Muscle layer of colon (tissue), 2 donors: ENCODE measurements at regions not wholly inside any gene's neighbourhood (a gene's known extent, or its start where the extent isn't known, plus 50 kb on each side); places are given as distances from the start of the nearest gene placed in this dataset.

ENCODE experiments used
- H3K27ac ChIP-seq: one replicate; pipeline ENCODE4 v1.7.0; 2013; ENCODE audit warnings: low read depth, mild to moderate bottlenecking, low read length, moderate library complexity
- H3K27me3 ChIP-seq, 2 donors: one replicate each; pipeline ENCODE4 v1.7.0; 2013; ENCODE audit warnings: low read length in 2 of 2, mild to moderate bottlenecking in 2 of 2; ENCODE audit not compliant: insufficient read depth in 2 of 2, control insufficient read depth in 1 of 2
- H3K36me3 ChIP-seq: one replicate; pipeline ENCODE4 v1.7.0; 2013; ENCODE audit warnings: mild to moderate bottlenecking, low read length; ENCODE audit not compliant: insufficient read depth
- H3K4me1 ChIP-seq: one replicate; pipeline ENCODE4 v1.7.0; 2013; ENCODE audit warnings: mild to moderate bottlenecking, low read length; ENCODE audit not compliant: insufficient read depth
- H3K4me3 ChIP-seq, 2 donors: one replicate each; pipeline ENCODE4 v1.7.0; 2013; ENCODE audit warnings: low read length in 2 of 2, low read depth in 1 of 2, mild to moderate bottlenecking in 1 of 2, moderate library complexity in 1 of 2
- H3K9ac ChIP-seq: one replicate; pipeline ENCODE4 v1.7.0; 2013; ENCODE audit warnings: low read length
- H3K9me3 ChIP-seq: one replicate; pipeline ENCODE4 v1.7.0; 2013; ENCODE audit warnings: mild to moderate bottlenecking, low read length
- donor health status: abdominal sarcoma.
- donor health status: Adenocarcinoma of cecum.

DNA sequence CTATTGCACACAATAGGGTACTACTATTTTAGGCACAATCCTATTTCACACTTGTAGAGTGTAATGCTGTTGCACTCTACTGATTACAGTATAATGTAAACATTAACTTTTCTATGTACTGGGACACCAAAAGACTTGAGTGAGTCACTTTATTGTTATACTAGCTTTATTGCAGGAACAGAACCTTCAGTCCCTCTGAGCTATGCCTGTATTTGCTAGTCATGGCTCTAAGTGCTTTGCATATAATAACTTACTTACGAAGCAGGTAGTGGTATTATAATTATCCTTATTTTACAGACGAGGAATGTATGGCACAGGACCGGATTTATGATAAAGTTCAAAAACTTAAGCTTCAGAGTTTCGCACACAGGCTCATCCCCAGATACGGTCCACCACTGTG, 106.6 kb upstream of the SLC6A6 start:
- no peaks in the 10 kb centered on the region for H3K36me3 ChIP-seq
- H3K27ac ChIP-seq, result peak overlapping the region; percentile 34
- no peak overlapping the region for H3K9ac ChIP-seq
- no peaks in the 10 kb centered on the region for H3K27me3 ChIP-seq
- H3K9me3 ChIP-seq, result no peaks in the 10 kb centered on the region
- H3K4me1 ChIP-seq, result peaks cover 14% of the 10 kb centered on the region
- H3K4me3 ChIP-seq, result no peak overlapping the region

DNA sequence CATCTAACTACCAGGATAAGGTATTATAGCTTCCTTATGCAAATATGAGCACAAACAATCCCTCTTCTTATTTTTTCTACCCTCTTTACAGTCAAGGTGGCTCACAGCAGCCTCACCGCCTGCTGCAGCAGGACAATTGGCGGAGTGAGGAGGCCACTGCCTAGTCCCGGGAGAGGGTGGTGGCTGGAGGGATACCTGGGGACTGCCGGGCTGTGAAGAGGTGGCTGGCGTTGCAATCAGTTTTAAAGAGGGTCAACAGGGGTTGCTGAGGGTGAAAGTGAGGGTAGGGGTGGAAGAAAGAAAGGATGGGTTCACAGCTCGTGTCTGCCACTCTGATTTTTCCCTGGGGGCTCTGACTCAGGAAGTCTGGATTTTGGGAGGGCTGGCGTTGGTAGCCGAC, 105.1 kb upstream of the SLC6A6 start:
- H3K36me3 ChIP-seq, result no peaks in the 10 kb centered on the region
- no peaks in the 10 kb centered on the region for H3K9me3 ChIP-seq
- H3K4me3 ChIP-seq, result no peak overlapping the region
- H3K9ac ChIP-seq, result no peak overlapping the region
- H3K27me3 ChIP-seq, result no peaks in the 10 kb centered on the region
- H3K4me1 ChIP-seq, result peaks cover 14% of the 10 kb centered on the region
- H3K27ac ChIP-seq, result peak overlapping the region; percentile 90

DNA sequence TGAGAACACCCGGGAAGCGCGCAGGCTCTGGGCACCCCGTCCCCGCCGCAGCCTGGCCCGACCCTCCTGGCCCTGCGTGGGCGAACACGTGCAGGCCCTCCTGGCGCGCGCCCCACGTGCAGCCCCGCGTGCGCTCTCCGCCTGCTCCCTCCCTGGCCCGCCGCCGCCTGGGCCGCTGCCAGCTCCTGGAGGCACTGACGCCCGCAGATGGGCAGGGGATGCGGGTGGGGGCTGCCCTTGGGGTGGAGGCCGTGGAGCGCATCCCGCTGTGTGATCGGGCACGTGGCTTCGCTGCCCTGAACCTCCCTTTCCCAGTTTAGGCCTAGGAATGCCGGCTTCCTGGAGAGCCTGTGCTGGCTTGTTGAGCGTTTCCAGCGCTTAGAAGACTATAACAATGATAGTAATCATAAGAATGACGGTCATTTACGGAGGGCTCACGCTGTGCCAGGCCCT, 104.6 kb upstream of the SLC6A6 start:
- Histone ChIP-seq H3K27ac (peak overlapping the region; percentile 90), H3K27me3 (no peaks in the 10 kb centered on the region), H3K4me1 (peaks cover 14% of the 10 kb centered on the region), H3K9ac (no peak overlapping the region), H3K9me3 (no peaks in the 10 kb centered on the region), H3K4me3 (no peak overlapping the region), H3K36me3 (no peaks in the 10 kb centered on the region)

DNA sequence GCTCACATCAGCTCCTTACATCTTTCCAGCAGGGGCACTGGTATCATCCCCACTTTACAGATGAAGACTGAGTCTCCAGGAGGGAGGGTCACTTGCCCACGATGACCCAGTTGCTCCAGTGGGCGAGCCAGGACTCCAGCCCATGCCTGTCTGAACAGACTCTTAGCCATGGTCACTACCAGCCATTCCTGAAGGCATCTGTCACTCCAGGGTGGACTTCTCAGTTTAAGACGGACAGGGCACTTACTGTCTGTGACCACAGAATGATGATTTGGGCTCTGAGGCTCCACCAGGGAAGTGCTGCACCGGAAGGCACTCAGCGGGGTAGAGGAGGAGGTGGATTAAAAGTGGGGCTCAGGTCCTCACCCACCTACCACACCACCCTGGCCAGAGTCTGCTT, 104.0 kb upstream of the SLC6A6 start:
- no peak overlapping the region for H3K9ac ChIP-seq
- no peaks in the 10 kb centered on the region for H3K36me3 ChIP-seq
- no peak overlapping the region for H3K4me3 ChIP-seq
- H3K27me3 ChIP-seq, result no peaks in the 10 kb centered on the region
- H3K9me3 ChIP-seq, result no peaks in the 10 kb centered on the region
- peak overlapping the region; percentile 66 for H3K27ac ChIP-seq
- peaks cover 14% of the 10 kb centered on the region for H3K4me1 ChIP-seq

DNA sequence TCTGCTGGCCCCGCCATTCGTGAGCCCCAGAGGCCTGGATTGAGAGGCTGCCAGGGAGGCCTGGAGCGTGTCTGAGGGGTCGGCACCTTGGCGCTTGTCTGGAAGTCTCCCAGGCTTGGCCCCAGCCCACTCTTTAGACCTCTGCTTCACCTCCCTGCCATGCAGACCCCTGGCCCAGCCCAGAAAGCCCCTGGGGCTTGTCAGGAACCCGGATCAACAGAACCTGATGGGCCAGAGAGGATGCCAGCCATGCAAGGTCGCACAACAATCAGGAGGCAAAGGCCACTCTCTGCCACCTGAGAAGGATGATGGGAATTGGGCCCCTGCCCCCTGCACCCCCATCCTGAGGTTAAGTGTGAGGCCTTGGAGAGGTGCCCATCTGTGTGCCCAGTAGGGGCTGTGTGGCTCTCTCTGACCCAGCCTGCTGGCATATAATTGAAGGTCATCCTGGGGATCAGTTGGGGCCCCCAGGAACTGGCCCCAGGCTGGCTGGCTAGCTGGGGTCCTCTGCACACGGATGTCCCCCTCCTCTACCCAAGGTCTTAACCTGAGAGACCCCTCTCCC, 103.3 kb upstream of the SLC6A6 start:
- Histone ChIP-seq H3K36me3 (no peaks in the 10 kb centered on the region), H3K27ac (peak overlapping the region; percentile 66), H3K4me1 (peaks cover 17% of the 10 kb centered on the region), H3K4me3 (no peak overlapping the region), H3K27me3 (no peaks in the 10 kb centered on the region), H3K9me3 (no peaks in the 10 kb centered on the region), H3K9ac (no peak overlapping the region)

DNA sequence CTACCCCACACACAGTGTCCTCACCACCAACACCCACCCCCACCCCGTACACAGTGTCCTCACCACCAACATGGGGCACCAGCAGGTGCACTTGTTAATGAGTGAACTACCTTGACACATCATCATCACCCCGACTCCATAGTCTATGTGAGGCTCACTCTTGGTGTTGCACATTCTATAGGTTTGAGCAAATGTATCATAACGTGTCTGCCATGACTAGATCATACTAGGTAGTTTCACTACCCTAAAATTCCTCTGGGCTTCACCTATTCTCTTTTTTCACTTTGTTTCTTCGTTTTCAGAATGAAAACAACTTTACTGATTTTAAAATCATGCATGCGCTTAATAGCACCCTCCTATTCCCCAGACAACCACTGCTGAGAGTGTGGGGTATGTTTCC, 102.6 kb upstream of the SLC6A6 start:
- H3K9ac ChIP-seq, result no peak overlapping the region
- no peak overlapping the region for H3K4me3 ChIP-seq
- H3K9me3 ChIP-seq, result no peaks in the 10 kb centered on the region
- H3K27ac ChIP-seq, result no peak overlapping the region
- peaks cover 23% of the 10 kb centered on the region for H3K4me1 ChIP-seq
- no peaks in the 10 kb centered on the region for H3K36me3 ChIP-seq
- H3K27me3 ChIP-seq, result no peaks in the 10 kb centered on the region

DNA sequence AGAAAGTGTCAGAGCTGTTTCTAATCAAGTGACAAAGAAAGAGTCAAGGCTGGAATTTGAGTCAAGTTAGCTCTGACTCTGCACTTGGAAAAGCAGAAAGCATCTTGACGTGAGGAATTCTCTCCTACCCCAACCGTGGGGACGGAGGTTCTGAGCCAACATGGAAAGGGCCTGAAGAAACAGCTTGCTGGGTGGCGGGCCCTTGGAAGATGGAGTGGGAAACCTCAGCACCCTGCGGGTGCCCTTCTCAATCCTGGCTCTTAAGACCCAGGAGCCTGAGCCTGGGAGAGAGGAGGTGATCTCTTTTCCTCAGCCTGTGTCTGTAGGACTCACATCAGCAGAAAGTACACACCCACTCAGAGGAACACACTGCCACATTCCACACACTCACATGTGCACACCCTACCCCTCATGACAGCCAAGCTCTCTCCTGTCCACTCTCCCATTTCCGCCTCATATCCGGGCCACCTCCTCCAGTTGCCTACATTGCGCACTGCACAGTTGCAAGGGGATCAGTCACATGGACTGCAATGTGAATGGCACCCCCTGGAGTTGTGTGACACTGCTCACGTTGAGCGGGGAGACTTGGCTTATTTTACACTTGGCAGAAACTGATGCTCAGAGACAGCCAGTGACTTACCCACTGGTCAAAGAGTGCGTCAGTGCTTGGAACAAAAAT, 101.5 kb upstream of the SLC6A6 start:
- Histone ChIP-seq H3K9me3 (no peaks in the 10 kb centered on the region), H3K9ac (no peak overlapping the region), H3K27me3 (no peaks in the 10 kb centered on the region), H3K27ac (peak overlapping the region; percentile 63), H3K4me1 (peaks cover 24% of the 10 kb centered on the region), H3K36me3 (no peaks in the 10 kb centered on the region), H3K4me3 (no peak overlapping the region)

DNA sequence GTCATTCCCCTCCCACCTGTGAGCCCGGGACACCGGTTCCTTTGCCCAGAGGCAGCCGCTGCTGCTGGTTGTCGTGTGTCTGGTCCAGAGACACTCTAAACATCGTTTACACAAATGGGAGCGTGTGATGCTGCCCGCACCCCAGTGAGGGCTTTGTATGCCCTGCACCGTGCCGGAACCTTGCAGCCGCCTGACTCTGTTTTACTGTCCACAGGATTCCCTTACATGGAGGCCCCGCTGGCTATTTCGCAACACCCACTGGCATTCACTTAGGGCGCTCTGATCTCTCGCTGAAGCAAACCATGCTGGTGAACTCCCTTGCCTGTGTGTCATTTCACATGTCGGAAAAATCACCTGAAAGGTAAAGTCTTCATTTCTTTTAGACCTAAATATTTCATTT, 100.8 kb upstream of the SLC6A6 start:
- peak overlapping the region; percentile 63 for H3K27ac ChIP-seq
- no peaks in the 10 kb centered on the region for H3K9me3 ChIP-seq
- no peak overlapping the region for H3K4me3 ChIP-seq
- H3K27me3 ChIP-seq, result no peaks in the 10 kb centered on the region
- no peaks in the 10 kb centered on the region for H3K36me3 ChIP-seq
- peaks cover 24% of the 10 kb centered on the region for H3K4me1 ChIP-seq
- no peak overlapping the region for H3K9ac ChIP-seq

DNA sequence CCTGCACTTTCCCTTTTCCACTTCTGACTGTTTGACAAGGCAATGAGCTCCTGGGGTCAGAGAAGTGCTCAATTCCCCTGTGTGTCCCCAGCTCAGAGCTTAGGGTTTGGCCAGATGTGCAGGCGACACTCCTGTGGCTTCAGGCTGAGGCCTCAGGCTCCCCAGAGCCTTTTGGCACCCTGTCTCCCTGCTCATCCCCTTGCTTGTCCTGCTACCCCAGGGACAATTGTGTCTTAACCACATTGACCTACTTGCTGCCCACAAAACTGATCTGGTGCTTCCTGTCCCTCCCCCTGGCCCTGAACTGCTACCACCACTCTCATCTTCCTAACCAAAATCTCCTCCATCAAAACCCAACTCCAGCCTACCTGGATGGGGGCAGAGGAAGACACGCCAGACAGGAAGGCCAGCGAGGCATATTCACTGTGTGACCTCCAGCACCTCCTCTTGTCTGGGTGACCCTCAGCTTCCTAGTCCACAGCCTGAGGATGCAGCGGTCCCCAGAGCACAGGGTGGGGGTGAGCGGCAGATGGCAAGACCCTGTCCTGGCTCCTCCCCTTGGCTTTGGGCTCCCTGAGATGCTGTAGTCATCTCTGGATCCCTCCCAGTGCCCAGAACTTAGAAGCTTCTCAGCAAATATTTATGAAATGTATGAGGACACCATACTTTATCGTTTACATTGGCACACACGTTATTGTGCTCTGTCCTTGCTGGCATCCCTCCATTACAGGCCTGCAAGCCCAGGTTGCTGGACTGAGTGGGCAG, 98.9 kb upstream of the SLC6A6 start:
- H3K27me3 ChIP-seq, result no peaks in the 10 kb centered on the region
- H3K4me1 ChIP-seq, result peaks cover 13% of the 10 kb centered on the region
- H3K9me3 ChIP-seq, result no peaks in the 10 kb centered on the region
- no peaks in the 10 kb centered on the region for H3K36me3 ChIP-seq
- peak overlapping the region; percentile 34 for H3K27ac ChIP-seq
- H3K4me3 ChIP-seq, result no peak overlapping the region
- no peak overlapping the region for H3K9ac ChIP-seq

DNA sequence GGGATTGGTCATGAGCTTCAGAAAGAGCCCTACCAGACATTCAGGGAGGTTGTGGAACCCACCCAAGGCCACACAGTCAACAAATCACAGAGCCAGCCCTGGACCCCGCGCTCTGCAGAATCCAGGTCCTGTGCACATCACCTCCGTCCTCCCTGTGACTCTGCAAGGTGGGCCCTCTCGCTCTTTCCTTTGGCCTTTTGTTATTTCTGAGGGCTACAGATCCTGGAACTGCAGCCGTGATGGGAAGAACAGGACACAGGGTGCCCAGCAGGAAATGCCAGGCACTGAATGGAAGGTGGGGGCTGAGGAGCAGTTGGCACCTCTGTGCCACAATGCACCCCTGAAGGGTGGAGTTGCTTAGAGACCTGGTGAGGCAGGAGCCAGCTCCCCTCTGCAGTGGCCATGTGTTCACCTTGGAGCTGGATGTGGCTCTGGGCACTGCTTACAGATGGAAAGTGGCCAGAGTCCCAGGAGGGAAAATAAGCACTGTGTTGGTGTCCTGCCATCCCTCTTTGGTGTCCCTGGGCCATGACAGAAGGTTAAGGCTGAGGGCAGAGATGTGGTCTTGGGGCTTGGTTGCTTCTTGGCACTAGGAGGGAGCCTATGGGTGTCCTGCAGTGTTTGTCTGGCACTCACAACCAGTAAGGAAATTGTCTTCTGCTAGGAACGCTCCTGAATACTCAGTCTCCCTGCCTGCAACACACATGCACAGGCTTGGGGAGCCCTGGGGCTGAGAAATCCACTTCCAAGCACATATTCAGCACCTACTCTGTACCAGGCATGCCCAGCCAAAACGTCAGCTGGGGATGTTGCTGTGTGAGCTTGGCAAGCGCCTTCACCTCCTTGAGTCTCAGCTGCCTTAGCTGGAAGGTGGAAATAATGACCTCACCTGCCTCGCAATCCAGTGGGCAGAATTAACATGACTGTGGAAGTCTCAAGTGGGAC, 98.0 kb upstream of the SLC6A6 start:
- H3K4me3 ChIP-seq, result no peak overlapping the region
- no peaks in the 10 kb centered on the region for H3K9me3 ChIP-seq
- no peaks in the 10 kb centered on the region for H3K27me3 ChIP-seq
- no peak overlapping the region for H3K9ac ChIP-seq
- H3K36me3 ChIP-seq, result no peaks in the 10 kb centered on the region
- peaks cover 10% of the 10 kb centered on the region for H3K4me1 ChIP-seq
- H3K27ac ChIP-seq, result peak overlapping the region; percentile 34

DNA sequence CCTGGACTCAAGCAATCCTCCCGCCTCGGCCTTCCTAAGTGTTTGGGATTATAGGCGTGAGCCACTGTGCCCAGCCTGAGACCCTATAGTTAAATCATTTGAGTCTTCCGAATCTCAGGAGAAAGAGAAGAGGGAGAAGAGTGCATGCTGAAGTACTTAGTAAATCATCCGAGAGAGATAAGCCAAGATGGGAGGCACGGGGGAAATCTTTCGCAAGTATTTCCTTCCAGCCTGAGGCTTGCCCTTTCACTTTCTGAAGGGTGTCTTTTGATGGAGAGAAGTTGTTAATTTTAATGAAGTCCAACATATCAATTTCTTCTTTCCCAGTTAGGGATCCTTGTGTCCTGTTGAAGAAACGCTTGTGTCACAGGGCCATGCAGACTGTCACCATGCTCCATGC, 97.1 kb upstream of the SLC6A6 start:
- no peaks in the 10 kb centered on the region for H3K9me3 ChIP-seq
- no peaks in the 10 kb centered on the region for H3K36me3 ChIP-seq
- no peaks in the 10 kb centered on the region for H3K27me3 ChIP-seq
- H3K4me3 ChIP-seq, result no peak overlapping the region
- no peak overlapping the region for H3K9ac ChIP-seq
- H3K4me1 ChIP-seq, result peaks cover 10% of the 10 kb centered on the region
- no peak overlapping the region for H3K27ac ChIP-seq
